ENCODE measurements at regions not wholly inside any gene's neighbourhood (a gene's known extent, or its start where the extent isn't known, plus 50 kb on each side); places are given as distances from the start of the nearest gene placed in this dataset.

GRCh38 chr3:140761076-140761639 is 83.3 kb downstream of the TRIM42 start:
- ChIA-PET POLR2A (no interaction called here), CTCF (no interaction called here)
- no peaks in the 10 kb centered on the region for H3K36me3 ChIP-seq (ENCODE audit: control insufficient read depth in 4 of 4, insufficient read depth in 4 of 4, low read length in 3 of 4)
- H3K27me3 ChIP-seq (replicated peaks in 2 of 5; ENCODE audit: control insufficient read depth in 4 of 5, insufficient read depth in 5 of 5, low read length in 4 of 5), result no peaks in the 10 kb centered on the region
- no peak overlapping the region for H3K4me3 ChIP-seq (ENCODE audit: control insufficient read depth in 1 of 7, extremely low read depth in 1 of 7, insufficient read depth in 4 of 7, low read depth in 2 of 7, low read length in 6 of 7)
- no peak overlapping the region for H3K27ac ChIP-seq (ENCODE audit: insufficient read depth in 1 of 2, low read depth in 1 of 2, low read length in 2 of 2, poor library complexity in 1 of 2, severe bottlenecking in 2 of 2)
- peaks cover 0 to 8% (median 3%) of the 10 kb centered on the region in 4 experiments for H3K4me1 ChIP-seq (ENCODE audit: control extremely low read depth in 1 of 4, control insufficient read depth in 4 of 4, insufficient read depth in 4 of 4, low read length in 3 of 4)
- 100% methylated on average over 3 of the region's 4 CpGs for WGBS (ENCODE audit: insufficient coverage)
- DNase-seq, result no peak
- no peaks in the 10 kb centered on the region for H3K9me3 ChIP-seq (ENCODE audit: control extremely low read depth in 1 of 5, control insufficient read depth in 4 of 5, insufficient read depth in 2 of 5, low read depth in 1 of 5, low read length in 4 of 5)

- no peaks in the 10 kb centered on the region for H3K27me3 ChIP-seq (replicated peaks in 2 of 5; ENCODE audit: control insufficient read depth in 4 of 5, insufficient read depth in 5 of 5, low read length in 4 of 5)
- H3K4me1 ChIP-seq (ENCODE audit: control extremely low read depth in 1 of 4, control insufficient read depth in 4 of 4, insufficient read depth in 4 of 4, low read length in 3 of 4), result peaks cover 0 to 8% (median 3%) of the 10 kb centered on the region in 4 experiments
- DNase-seq, result no peak
- ChIA-PET CTCF (no interaction called here), POLR2A (no interaction called here)
- no peak overlapping the region for H3K4me3 ChIP-seq (ENCODE audit: control insufficient read depth in 1 of 7, extremely low read depth in 1 of 7, insufficient read depth in 4 of 7, low read depth in 2 of 7, low read length in 6 of 7)
- no peaks in the 10 kb centered on the region for H3K9me3 ChIP-seq (ENCODE audit: control extremely low read depth in 1 of 5, control insufficient read depth in 4 of 5, insufficient read depth in 2 of 5, low read depth in 1 of 5, low read length in 4 of 5)
- H3K36me3 ChIP-seq (ENCODE audit: control insufficient read depth in 4 of 4, insufficient read depth in 4 of 4, low read length in 3 of 4), result no peaks in the 10 kb centered on the region
- H3K27ac ChIP-seq (ENCODE audit: insufficient read depth in 1 of 2, low read depth in 1 of 2, low read length in 2 of 2, poor library complexity in 1 of 2, severe bottlenecking in 2 of 2), result no peak overlapping the region
These were observed 84.9 kb downstream of the TRIM42 start for GRCh38 chr3:140762746-140763145.

GRCh38 chr3:140763532-140763931 is 85.7 kb downstream of the TRIM42 start:
- Histone ChIP-seq H3K27ac (ENCODE audit: insufficient read depth in 1 of 2, low read depth in 1 of 2, low read length in 2 of 2, poor library complexity in 1 of 2, severe bottlenecking in 2 of 2) (no peak overlapping the region), H3K27me3 (replicated peaks in 2 of 5; ENCODE audit: control insufficient read depth in 4 of 5, insufficient read depth in 5 of 5, low read length in 4 of 5) (no peaks in the 10 kb centered on the region), H3K4me1 (ENCODE audit: control extremely low read depth in 1 of 4, control insufficient read depth in 4 of 4, insufficient read depth in 4 of 4, low read length in 3 of 4) (peaks cover 0 to 8% (median 3%) of the 10 kb centered on the region in 4 experiments), H3K36me3 (ENCODE audit: control insufficient read depth in 4 of 4, insufficient read depth in 4 of 4, low read length in 3 of 4) (no peaks in the 10 kb centered on the region), H3K4me3 (ENCODE audit: control insufficient read depth in 1 of 7, extremely low read depth in 1 of 7, insufficient read depth in 4 of 7, low read depth in 2 of 7, low read length in 6 of 7) (no peak overlapping the region), H3K9me3 (ENCODE audit: control extremely low read depth in 1 of 5, control insufficient read depth in 4 of 5, insufficient read depth in 2 of 5, low read depth in 1 of 5, low read length in 4 of 5) (no peaks in the 10 kb centered on the region)
- DNase-seq, result no peak
- ChIA-PET POLR2A (no interaction called here), CTCF (no interaction called here)
- WGBS (ENCODE audit: insufficient coverage), result no CpG with 5 or more reads among the region's 1 CpG

GRCh38 chr3:140765246-140765645 is 87.4 kb downstream of the TRIM42 start:
- peaks cover 0 to 3% (median 0%) of the 10 kb centered on the region in 4 experiments for H3K4me1 ChIP-seq (ENCODE audit: control extremely low read depth in 1 of 4, control insufficient read depth in 4 of 4, insufficient read depth in 4 of 4, low read length in 3 of 4)
- no peaks in the 10 kb centered on the region for H3K36me3 ChIP-seq (ENCODE audit: control insufficient read depth in 4 of 4, insufficient read depth in 4 of 4, low read length in 3 of 4)
- H3K27me3 ChIP-seq (replicated peaks in 2 of 5; ENCODE audit: control insufficient read depth in 4 of 5, insufficient read depth in 5 of 5, low read length in 4 of 5), result no peaks in the 10 kb centered on the region
- no peaks in the 10 kb centered on the region for H3K9me3 ChIP-seq (ENCODE audit: control extremely low read depth in 1 of 5, control insufficient read depth in 4 of 5, insufficient read depth in 2 of 5, low read depth in 1 of 5, low read length in 4 of 5)
- ChIA-PET CTCF (no interaction called here), POLR2A (interaction anchor here (0.6 kb wide), 1 partner anchor 399 kb away, joined by 5 read pairs; no protein-coding TSS in a partner anchor)
- WGBS (ENCODE audit: insufficient coverage), result 66% methylated on average over 2 of the region's 2 CpGs
- peak in 1 of 3 donors; percentile 17 for DNase-seq
- no peak overlapping the region for H3K27ac ChIP-seq (ENCODE audit: insufficient read depth in 1 of 2, low read depth in 1 of 2, low read length in 2 of 2, poor library complexity in 1 of 2, severe bottlenecking in 2 of 2)
- no peak overlapping the region for H3K4me3 ChIP-seq (ENCODE audit: control insufficient read depth in 1 of 7, extremely low read depth in 1 of 7, insufficient read depth in 4 of 7, low read depth in 2 of 7, low read length in 6 of 7)

GRCh38 chr3:140766465-140766864 is 88.6 kb downstream of the TRIM42 start:
- no peak for DNase-seq
- H3K4me1 ChIP-seq (ENCODE audit: control extremely low read depth in 1 of 4, control insufficient read depth in 4 of 4, insufficient read depth in 4 of 4, low read length in 3 of 4), result peaks cover 0 to 8% (median 2%) of the 10 kb centered on the region in 4 experiments
- ChIA-PET POLR2A (interaction anchor here (0.5 kb wide), 1 partner anchor 25 kb away, joined by 4 read pairs; no protein-coding TSS in a partner anchor), CTCF (interaction anchor here (0.7 kb wide), 1 partner anchor 41 kb away, joined by 3 read pairs; no protein-coding TSS in a partner anchor)
- WGBS (ENCODE audit: insufficient coverage), result 100% methylated on average over 1 of the region's 3 CpGs
- H3K27ac ChIP-seq (ENCODE audit: insufficient read depth in 1 of 2, low read depth in 1 of 2, low read length in 2 of 2, poor library complexity in 1 of 2, severe bottlenecking in 2 of 2), result no peak overlapping the region
- no peaks in the 10 kb centered on the region for H3K9me3 ChIP-seq (ENCODE audit: control extremely low read depth in 1 of 5, control insufficient read depth in 4 of 5, insufficient read depth in 2 of 5, low read depth in 1 of 5, low read length in 4 of 5)
- no peaks in the 10 kb centered on the region for H3K36me3 ChIP-seq (ENCODE audit: control insufficient read depth in 4 of 4, insufficient read depth in 4 of 4, low read length in 3 of 4)
- no peaks in the 10 kb centered on the region for H3K27me3 ChIP-seq (replicated peaks in 2 of 5; ENCODE audit: control insufficient read depth in 4 of 5, insufficient read depth in 5 of 5, low read length in 4 of 5)
- no peak overlapping the region for H3K4me3 ChIP-seq (ENCODE audit: control insufficient read depth in 1 of 7, extremely low read depth in 1 of 7, insufficient read depth in 4 of 7, low read depth in 2 of 7, low read length in 6 of 7)

- no CpG with 5 or more reads among the region's 1 CpG for WGBS (ENCODE audit: insufficient coverage)
These were observed 89.7 kb downstream of the TRIM42 start for GRCh38 chr3:140767566-140767965.

GRCh38 chr3:140768941-140769340 is 91.1 kb downstream of the TRIM42 start:
- no peak for DNase-seq
- H3K36me3 ChIP-seq (ENCODE audit: control insufficient read depth in 4 of 4, insufficient read depth in 4 of 4, low read length in 3 of 4), result no peaks in the 10 kb centered on the region
- H3K9me3 ChIP-seq (ENCODE audit: control extremely low read depth in 1 of 5, control insufficient read depth in 4 of 5, insufficient read depth in 2 of 5, low read depth in 1 of 5, low read length in 4 of 5), result no peaks in the 10 kb centered on the region
- WGBS (ENCODE audit: insufficient coverage), result no CpG with 5 or more reads among the region's 2 CpGs
- peaks cover 0 to 10% (median 2%) of the 10 kb centered on the region in 4 experiments for H3K4me1 ChIP-seq (ENCODE audit: control extremely low read depth in 1 of 4, control insufficient read depth in 4 of 4, insufficient read depth in 4 of 4, low read length in 3 of 4)
- H3K27me3 ChIP-seq (replicated peaks in 2 of 5; ENCODE audit: control insufficient read depth in 4 of 5, insufficient read depth in 5 of 5, low read length in 4 of 5), result no peaks in the 10 kb centered on the region
- no peak overlapping the region for H3K4me3 ChIP-seq (ENCODE audit: control insufficient read depth in 1 of 7, extremely low read depth in 1 of 7, insufficient read depth in 4 of 7, low read depth in 2 of 7, low read length in 6 of 7)
- ChIA-PET POLR2A (no interaction called here), CTCF (interaction anchor here (1.6 kb wide), 1 partner anchor 15 kb away, joined by 6 read pairs; no protein-coding TSS in a partner anchor)
- no peak overlapping the region for H3K27ac ChIP-seq (ENCODE audit: insufficient read depth in 1 of 2, low read depth in 1 of 2, low read length in 2 of 2, poor library complexity in 1 of 2, severe bottlenecking in 2 of 2)

More at GRCh38 chr3:140767566-140767965, 89.7 kb downstream of the TRIM42 start:
- POLR2A ChIA-PET, result no interaction called here
- CTCF ChIA-PET, result interaction anchor here (1.6 kb wide), 1 partner anchor 14 kb away, joined by 6 read pairs; no protein-coding TSS in a partner anchor
- Histone ChIP-seq H3K36me3 (ENCODE audit: control insufficient read depth in 4 of 4, insufficient read depth in 4 of 4, low read length in 3 of 4) (no peaks in the 10 kb centered on the region), H3K27me3 (replicated peaks in 2 of 5; ENCODE audit: control insufficient read depth in 4 of 5, insufficient read depth in 5 of 5, low read length in 4 of 5) (no peaks in the 10 kb centered on the region), H3K4me1 (ENCODE audit: control extremely low read depth in 1 of 4, control insufficient read depth in 4 of 4, insufficient read depth in 4 of 4, low read length in 3 of 4) (peaks cover 0 to 10% (median 2%) of the 10 kb centered on the region in 4 experiments), H3K4me3 (ENCODE audit: control insufficient read depth in 1 of 7, extremely low read depth in 1 of 7, insufficient read depth in 4 of 7, low read depth in 2 of 7, low read length in 6 of 7) (no peak overlapping the region), H3K27ac (ENCODE audit: insufficient read depth in 1 of 2, low read depth in 1 of 2, low read length in 2 of 2, poor library complexity in 1 of 2, severe bottlenecking in 2 of 2) (no peak overlapping the region), H3K9me3 (ENCODE audit: control extremely low read depth in 1 of 5, control insufficient read depth in 4 of 5, insufficient read depth in 2 of 5, low read depth in 1 of 5, low read length in 4 of 5) (no peaks in the 10 kb centered on the region)
- DNase-seq, result no peak

Data from common myeloid progenitor, CD34-positive (primary cell).